ENCODE measurements at regions not wholly inside any gene's neighbourhood (a gene's known extent, or its start where the extent isn't known, plus 50 kb on each side); places are given as distances from the start of the nearest gene placed in this dataset.

GRCh38 chr5:31124651-31125305 is 68.7 kb upstream of the CDH6 start:
- DNase-seq (ENCODE audit: low read depth in 1 of 2, low spot score in 1 of 2) = no peak
- no peak overlapping the region for H3K4me3 ChIP-seq (replicated peaks; ENCODE audit: insufficient read depth, low read length)
- H3K27me3 ChIP-seq (ENCODE audit: insufficient read depth, poor library complexity, severe bottlenecking) = no peaks in the 10 kb centered on the region
- TF ChIP-seq GABPA (IDR thresholded peaks at IDR 0.05; ENCODE audit: low read depth) (no peak), CTCF (IDR thresholded peaks at IDR 0.05; ENCODE audit: insufficient read depth, low read length) (no peak), SPI1 (IDR thresholded peaks at IDR 0.05; ENCODE audit: borderline replicate concordance, low read depth) (no peak), POLR2AphosphoS5 (IDR thresholded peaks at IDR 0.05; ENCODE audit: low read depth) (no peak)
- H3K27ac ChIP-seq (replicated peaks) = no peak overlapping the region

- no peak overlapping the region for H3K27ac ChIP-seq (replicated peaks)
- no peak for DNase-seq (ENCODE audit: low read depth in 1 of 2, low spot score in 1 of 2)
- TF ChIP-seq CTCF (IDR thresholded peaks at IDR 0.05; ENCODE audit: insufficient read depth, low read length) (no peak), SPI1 (IDR thresholded peaks at IDR 0.05; ENCODE audit: borderline replicate concordance, low read depth) (no peak)
- no peaks in the 10 kb centered on the region for H3K27me3 ChIP-seq (ENCODE audit: insufficient read depth, poor library complexity, severe bottlenecking)
- no peak overlapping the region for H3K4me3 ChIP-seq (replicated peaks; ENCODE audit: insufficient read depth, low read length)
Observed at GRCh38 chr5:31124026-31124425, 69.5 kb upstream of the CDH6 start.

GRCh38 chr5:31122998-31123951 is 70.2 kb upstream of the CDH6 start:
- Histone ChIP-seq H3K27ac (replicated peaks) (no peak overlapping the region), H3K27me3 (ENCODE audit: insufficient read depth, poor library complexity, severe bottlenecking) (no peaks in the 10 kb centered on the region)
- no peak for DNase-seq (ENCODE audit: low read depth in 1 of 2, low spot score in 1 of 2)

More at GRCh38 chr5:31122998-31123951, 70.2 kb upstream of the CDH6 start:
- no peak overlapping the region for H3K4me3 ChIP-seq (replicated peaks; ENCODE audit: insufficient read depth, low read length)
- no peak for TF ChIP-seq SPI1 (IDR thresholded peaks at IDR 0.05; ENCODE audit: borderline replicate concordance, low read depth)
- no peak for TF ChIP-seq POLR2AphosphoS5 (IDR thresholded peaks at IDR 0.05; ENCODE audit: low read depth)
- no peak for TF ChIP-seq REST (IDR thresholded peaks at IDR 0.05; ENCODE audit: insufficient replicate concordance, low read depth)
- no peak for TF ChIP-seq GABPA (IDR thresholded peaks at IDR 0.05; ENCODE audit: low read depth)
- no peak for TF ChIP-seq CTCF (IDR thresholded peaks at IDR 0.05; ENCODE audit: insufficient read depth, low read length)

All from HL-60 (cell line).